Smooth muscle cell (in vitro differentiated cells): ENCODE measurements at regions not wholly inside any gene's neighbourhood (a gene's known extent, or its start where the extent isn't known, plus 50 kb on each side); places are given as distances from the start of the nearest gene placed in this dataset.

Experiments used
- DNase-seq: peaks from one replicate; lab custom pipeline; 2025; ENCODE audit not compliant: unreplicated experiment; lab: John Stamatoyannopoulos, UW
- H2AFZ ChIP-seq: fragments of 200-600 bp; sonication (generic); 2 replicates; pipeline ENCODE4 v1.6.0; 2016; ENCODE audit warnings: antibody characterized with exemption, low read depth, mild to moderate bottlenecking
- H3F3A ChIP-seq: fragments of 200-600 bp; sonication (generic); 2 replicates; pipeline ENCODE4 v1.6.0; 2017; ENCODE audit warnings: antibody characterized with exemption, low read depth
- H3K27ac ChIP-seq: fragments of 200-600 bp; sonication (generic); 2 replicates; pipeline ENCODE4 v1.5.1; 2016; ENCODE audit warnings: low read depth, mild to moderate bottlenecking
- H3K27me3 ChIP-seq: fragments of 200-600 bp; sonication (generic); 2 replicates; pipeline ENCODE4 v1.6.1; 2016; ENCODE audit warnings: low read depth, mild to moderate bottlenecking
- H3K36me3 ChIP-seq: fragments of 200-600 bp; sonication (generic); 2 replicates; pipeline ENCODE4 v1.5.1; 2016; ENCODE audit warnings: low read depth
- H3K4me1 ChIP-seq: fragments of 200-600 bp; sonication (generic); 2 replicates; pipeline ENCODE4 v1.5.1; 2016; ENCODE audit warnings: low read depth
- H3K4me2 ChIP-seq: fragments of 200-600 bp; sonication (generic); 2 replicates; pipeline ENCODE4 v1.6.0; 2016; ENCODE audit warnings: mild to moderate bottlenecking
- H3K4me3 ChIP-seq: fragments of 200-600 bp; sonication (generic); 2 replicates; pipeline ENCODE4 v1.5.1; 2016; ENCODE audit warnings: mild to moderate bottlenecking
- H3K79me2 ChIP-seq: fragments of 200-600 bp; sonication (generic); 2 replicates; pipeline ENCODE4 v1.6.0; 2016; ENCODE audit warnings: low read depth, mild to moderate bottlenecking
- H3K9ac ChIP-seq: fragments of 200-600 bp; sonication (generic); 2 replicates; pipeline ENCODE4 v1.6.0; 2016; ENCODE audit warnings: low read depth
- H3K9me3 ChIP-seq: fragments of 200-600 bp; sonication (generic); replicated peaks from 2 replicates; pipeline ENCODE4 v1.5.1; 2016; ENCODE audit warnings: low read depth
- H4K20me1 ChIP-seq: fragments of 200-600 bp; sonication (generic); 2 replicates; pipeline ENCODE4 v1.6.0; 2016; ENCODE audit warnings: low read depth
- CTCF ChIP-seq: fragments of 200-600 bp; sonication (generic); IDR thresholded peaks from 2 replicates; pipeline ENCODE4 v1.5.1; 2017; ENCODE audit warnings: borderline replicate concordance, mild to moderate bottlenecking, antibody characterized with exemption; ENCODE audit not compliant: insufficient read depth, poor library complexity, severe bottlenecking
- WGBS: methylation state at CpG from one replicate; pipeline ENCODE4 v1.1.7; 2016; ENCODE audit warnings: low lambda C conversion rate; 5-methylcytosine and 5-hydroxymethylcytosine counted together

GRCh38 chr5:167402671-167403070 lies 888.8 kb upstream of the WWC1 start:
- H3K79me2 ChIP-seq: no peaks in the 10 kb centered on the region
- no peak overlapping the region for H2AFZ ChIP-seq
- H3F3A ChIP-seq: no peaks in the 10 kb centered on the region
- H3K27me3 ChIP-seq: no peaks in the 10 kb centered on the region
- no peaks in the 10 kb centered on the region for H3K4me1 ChIP-seq
- H3K27ac ChIP-seq: no peak overlapping the region
- no peak for DNase-seq
- no peak overlapping the region for H3K4me3 ChIP-seq
- no peaks in the 10 kb centered on the region for H3K36me3 ChIP-seq
- no peaks in the 10 kb centered on the region for H3K9me3 ChIP-seq
- H3K4me2 ChIP-seq: no peak overlapping the region
- no peaks in the 10 kb centered on the region for H4K20me1 ChIP-seq
- no peak for TF ChIP-seq CTCF
- no peak overlapping the region for H3K9ac ChIP-seq
- WGBS: 77% methylated on average over 2 of the region's 2 CpGs

- Histone ChIP-seq H3K9me3 (no peaks in the 10 kb centered on the region), H3F3A (no peaks in the 10 kb centered on the region), H4K20me1 (no peaks in the 10 kb centered on the region), H2AFZ (no peak overlapping the region), H3K4me1 (no peaks in the 10 kb centered on the region), H3K4me3 (no peak overlapping the region), H3K27me3 (no peaks in the 10 kb centered on the region), H3K27ac (no peak overlapping the region), H3K79me2 (no peaks in the 10 kb centered on the region), H3K36me3 (no peaks in the 10 kb centered on the region), H3K4me2 (no peak overlapping the region), H3K9ac (no peak overlapping the region)
- TF ChIP-seq CTCF: no peak
- no peak for DNase-seq
These were observed 884.9 kb upstream of the WWC1 start for GRCh38 chr5:167406513-167406912.

GRCh38 chr5:167412556-167412955 lies 878.9 kb upstream of the WWC1 start:
- Histone ChIP-seq H3K27me3 (no peaks in the 10 kb centered on the region), H3K79me2 (no peaks in the 10 kb centered on the region), H3K9ac (no peak overlapping the region), H3K27ac (no peak overlapping the region), H3K36me3 (no peaks in the 10 kb centered on the region), H3K4me1 (no peaks in the 10 kb centered on the region), H3K9me3 (no peaks in the 10 kb centered on the region), H4K20me1 (no peaks in the 10 kb centered on the region), H3F3A (no peaks in the 10 kb centered on the region), H3K4me3 (no peak overlapping the region), H2AFZ (no peak overlapping the region), H3K4me2 (no peak overlapping the region)
- TF ChIP-seq CTCF: no peak
- 86% methylated on average over 1 of the region's 1 CpG for WGBS
- no peak for DNase-seq

GRCh38 chr5:167413506-167413905 lies 877.9 kb upstream of the WWC1 start:
- H3K4me2 ChIP-seq: no peak overlapping the region
- H3K9me3 ChIP-seq: no peaks in the 10 kb centered on the region
- H2AFZ ChIP-seq: no peak overlapping the region
- no peaks in the 10 kb centered on the region for H3K4me1 ChIP-seq
- H3K27me3 ChIP-seq: no peaks in the 10 kb centered on the region
- no peaks in the 10 kb centered on the region for H3F3A ChIP-seq
- H3K4me3 ChIP-seq: no peak overlapping the region
- H3K79me2 ChIP-seq: no peaks in the 10 kb centered on the region
- DNase-seq: no peak
- TF ChIP-seq CTCF: no peak
- H4K20me1 ChIP-seq: no peaks in the 10 kb centered on the region
- no peak overlapping the region for H3K27ac ChIP-seq
- WGBS: 85% methylated on average over 5 of the region's 5 CpGs
- H3K9ac ChIP-seq: no peak overlapping the region
- no peaks in the 10 kb centered on the region for H3K36me3 ChIP-seq
